HL-60 (cell line): ENCODE measurements at regions not wholly inside any gene's neighbourhood (a gene's known extent, or its start where the extent isn't known, plus 50 kb on each side); places are given as distances from the start of the nearest gene placed in this dataset.
"Not testable (repeated sequence)": the region's sequence is repeated elsewhere in the genome, so short reads cannot be mapped to it uniquely, and the experiment has no call there.

ENCODE experiments used
- CTCF ChIP-seq: IDR thresholded peaks from one replicate; pipeline ENCODE4 v1.5.1; 2011; ENCODE audit warnings: low read length, control low read depth, inconsistent platforms; ENCODE audit not compliant: insufficient read depth
- GABPA ChIP-seq: IDR thresholded peaks from 2 replicates; pipeline ENCODE4 v1.6.1; 2012; ENCODE audit warnings: low read depth
- POLR2AphosphoS5 ChIP-seq: IDR thresholded peaks from 2 replicates; pipeline ENCODE4 v1.6.1; 2012; ENCODE audit warnings: low read depth

- TF ChIP-seq GABPA, POLR2AphosphoS5, CTCF: not testable (repeated sequence)
Observed at GRCh38 chr5:99495456-99495855, 566.6 kb upstream of the CHD1 start.
